Neuron (in vitro differentiated cells): ENCODE measurements at regions not wholly inside any gene's neighbourhood (a gene's known extent, or its start where the extent isn't known, plus 50 kb on each side); places are given as distances from the start of the nearest gene placed in this dataset.

Source experiments
- H2AFZ ChIP-seq: one replicate; pipeline ENCODE4 v1.6.1; 2013; ENCODE audit warnings: low read depth, mild to moderate bottlenecking, inconsistent platforms, low read length, moderate library complexity
- H3K27me3 ChIP-seq: one replicate; pipeline ENCODE4 v1.6.1; 2013; ENCODE audit warnings: low read length; ENCODE audit not compliant: insufficient read depth
- H3K36me3 ChIP-seq: one replicate; pipeline ENCODE4 v1.6.1; 2013; ENCODE audit warnings: low read length; ENCODE audit not compliant: insufficient read depth
- H3K4me1 ChIP-seq: one replicate; pipeline ENCODE4 v1.6.1; 2013; ENCODE audit warnings: low read length; ENCODE audit not compliant: insufficient read depth
- H3K4me3 ChIP-seq: 2 replicates; pipeline ENCODE4 v1.5.1; 2013; ENCODE audit warnings: mild to moderate bottlenecking, low read length, moderate library complexity
- H3K9me3 ChIP-seq: one replicate; pipeline ENCODE4 v1.6.1; 2013; ENCODE audit warnings: low read length

DNA sequence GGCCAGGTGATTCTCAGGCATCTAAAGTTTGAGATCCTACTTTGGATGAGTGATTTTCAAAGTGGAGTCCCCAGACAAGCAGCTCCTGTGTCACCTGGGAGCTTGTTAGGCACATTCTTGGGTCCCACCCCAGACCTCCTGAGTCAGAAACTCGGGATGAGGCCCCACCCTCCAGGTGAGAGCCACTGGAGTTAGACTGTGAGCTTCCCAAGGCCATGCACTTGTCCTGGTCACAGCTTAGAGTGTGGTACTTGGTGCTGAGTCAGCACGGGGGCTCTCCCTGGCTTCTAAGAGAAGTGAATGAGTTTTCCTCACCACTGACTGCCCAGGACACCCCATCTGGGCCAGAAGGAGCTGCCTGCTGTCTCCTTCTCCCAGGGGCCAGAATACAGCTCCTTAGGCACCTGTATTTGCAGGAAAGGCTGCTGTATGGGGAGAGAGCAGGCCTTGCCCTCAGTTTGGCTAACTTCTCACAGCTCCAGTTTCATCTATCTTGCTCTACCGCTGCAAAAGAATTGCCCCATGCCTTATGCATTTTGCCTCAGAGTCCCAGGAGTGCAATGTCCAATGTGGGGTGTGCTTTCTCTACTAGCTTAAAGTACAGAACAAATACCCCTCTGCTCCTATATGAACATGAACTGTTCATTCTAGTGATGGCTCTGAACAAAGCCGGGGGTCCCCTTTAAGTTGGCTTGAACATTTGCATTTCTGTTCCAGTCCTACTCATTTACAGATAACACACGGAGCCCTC, 98.1 kb downstream of the PSMG1 start:
- Histone ChIP-seq H3K36me3 (no peaks in the 10 kb centered on the region), H3K4me3 (no peak overlapping the region), H2AFZ (no peak overlapping the region), H3K27me3 (peaks cover 3% of the 10 kb centered on the region), H3K4me1 (no peaks in the 10 kb centered on the region), H3K9me3 (peaks cover 2% of the 10 kb centered on the region)

DNA sequence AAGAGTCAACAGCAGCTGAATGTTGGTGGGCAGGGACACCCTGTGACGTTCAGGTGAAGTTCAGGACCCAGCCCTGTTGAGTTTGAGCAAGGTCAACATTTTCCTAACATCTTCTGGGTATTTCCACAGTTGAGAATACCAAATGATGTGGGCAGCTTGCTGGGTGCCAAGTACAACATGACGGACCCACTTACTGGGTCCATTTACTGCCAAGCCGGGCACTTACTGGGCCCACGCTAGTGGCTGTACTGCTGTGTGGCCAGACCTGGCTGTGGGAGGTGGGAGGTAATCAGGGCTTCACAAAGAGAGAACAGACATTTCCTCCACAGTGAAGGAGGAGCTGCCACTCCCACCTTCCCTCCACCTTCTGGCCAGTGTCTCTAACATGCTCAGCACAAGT, 99.2 kb downstream of the PSMG1 start:
- Histone ChIP-seq H3K27me3 (peaks cover 3% of the 10 kb centered on the region), H3K4me3 (no peak overlapping the region), H3K36me3 (no peaks in the 10 kb centered on the region)

DNA sequence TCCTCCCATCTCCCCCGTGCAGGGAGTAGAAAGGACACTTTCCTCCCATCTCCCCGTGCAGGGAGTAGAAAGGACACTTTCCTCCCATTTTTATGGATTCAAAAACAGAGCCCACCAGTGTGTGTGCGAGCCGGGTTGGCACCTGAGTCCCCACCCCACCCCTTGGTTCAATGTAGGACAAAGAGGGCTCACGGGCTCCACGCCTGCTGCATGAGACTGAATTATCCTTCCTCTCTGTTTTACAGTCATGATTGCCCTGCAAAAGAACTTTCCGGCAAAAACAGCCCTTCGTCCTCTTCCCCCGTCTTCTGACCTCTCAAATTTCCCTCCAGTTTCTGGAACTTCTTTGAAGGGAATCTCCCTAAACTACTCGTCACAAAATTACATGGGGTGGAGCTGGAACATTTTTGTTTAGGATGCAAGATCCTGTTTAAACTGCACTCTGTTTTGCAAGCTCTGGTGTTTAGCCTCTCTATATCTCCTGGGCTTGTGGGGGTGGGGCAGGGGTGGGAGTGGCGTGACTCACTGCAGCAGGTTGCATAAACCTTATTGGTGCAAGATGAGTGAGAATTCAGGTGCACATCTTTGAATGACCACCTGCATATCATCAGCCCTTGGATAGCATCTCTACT, 99.8 kb downstream of the PSMG1 start:
- no peak overlapping the region for H3K4me3 ChIP-seq
- no peaks in the 10 kb centered on the region for H3K9me3 ChIP-seq
- H3K27me3 ChIP-seq: no peaks in the 10 kb centered on the region
- H3K36me3 ChIP-seq: no peaks in the 10 kb centered on the region
- no peaks in the 10 kb centered on the region for H3K4me1 ChIP-seq
- H2AFZ ChIP-seq: no peak overlapping the region

More for the DNA sequence above, 99.2 kb downstream of the PSMG1 start:
- peaks cover 2% of the 10 kb centered on the region for H3K9me3 ChIP-seq
- H2AFZ ChIP-seq: no peak overlapping the region
- H3K4me1 ChIP-seq: no peaks in the 10 kb centered on the region

DNA sequence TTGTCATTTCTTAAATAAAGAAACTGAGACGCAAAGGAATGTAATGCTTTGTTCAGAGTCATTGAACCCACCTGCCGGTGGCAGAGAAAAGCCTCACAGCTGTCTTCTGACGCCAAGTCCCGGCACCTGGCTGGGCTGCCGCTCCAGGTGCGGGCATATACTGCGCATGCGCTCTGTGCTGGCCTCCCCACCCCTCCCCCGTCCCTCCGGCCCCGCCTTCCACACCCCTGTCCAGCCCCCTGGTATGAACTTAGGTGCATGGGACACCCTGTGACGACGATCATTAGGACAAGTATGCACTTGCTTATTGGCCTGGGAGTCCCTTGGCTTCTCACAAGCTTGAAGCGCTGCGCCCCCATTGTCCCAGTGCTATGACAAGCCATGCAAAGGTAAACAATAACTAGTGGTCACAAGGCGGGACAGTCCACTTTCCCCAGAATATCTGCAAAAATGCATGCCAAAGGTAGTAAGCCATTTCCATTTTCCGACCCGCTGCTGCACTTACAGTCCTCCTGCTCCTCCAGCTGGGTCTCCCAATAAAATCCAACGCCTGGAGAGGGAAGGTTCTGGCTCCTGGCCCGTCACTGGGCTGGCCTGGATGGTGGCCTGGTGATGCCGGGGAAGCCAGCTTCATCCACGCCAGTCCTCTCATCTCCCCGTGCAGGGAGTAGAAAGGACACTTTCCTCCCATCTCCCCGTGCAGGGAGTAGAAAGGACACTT, 100.4 kb downstream of the PSMG1 start:
- Histone ChIP-seq H3K4me3 (no peak overlapping the region), H3K36me3 (no peaks in the 10 kb centered on the region), H3K27me3 (no peaks in the 10 kb centered on the region), H3K9me3 (no peaks in the 10 kb centered on the region), H3K4me1 (no peaks in the 10 kb centered on the region), H2AFZ (no peak overlapping the region)

GRCh38 chr21:39080366-39080765, 102.9 kb downstream of the PSMG1 start:
- Histone ChIP-seq H3K4me1 (no peaks in the 10 kb centered on the region), H3K27me3 (no peaks in the 10 kb centered on the region), H3K9me3 (no peaks in the 10 kb centered on the region), H3K36me3 (no peaks in the 10 kb centered on the region), H2AFZ (no peak overlapping the region), H3K4me3 (no peak overlapping the region)

- no peaks in the 10 kb centered on the region for H3K36me3 ChIP-seq
- H3K4me1 ChIP-seq: no peaks in the 10 kb centered on the region
- H2AFZ ChIP-seq: no peak overlapping the region
- H3K27me3 ChIP-seq: no peaks in the 10 kb centered on the region
- no peaks in the 10 kb centered on the region for H3K9me3 ChIP-seq
- no peak overlapping the region for H3K4me3 ChIP-seq
Observed at GRCh38 chr21:39079617-39080016, 103.6 kb downstream of the PSMG1 start.

DNA sequence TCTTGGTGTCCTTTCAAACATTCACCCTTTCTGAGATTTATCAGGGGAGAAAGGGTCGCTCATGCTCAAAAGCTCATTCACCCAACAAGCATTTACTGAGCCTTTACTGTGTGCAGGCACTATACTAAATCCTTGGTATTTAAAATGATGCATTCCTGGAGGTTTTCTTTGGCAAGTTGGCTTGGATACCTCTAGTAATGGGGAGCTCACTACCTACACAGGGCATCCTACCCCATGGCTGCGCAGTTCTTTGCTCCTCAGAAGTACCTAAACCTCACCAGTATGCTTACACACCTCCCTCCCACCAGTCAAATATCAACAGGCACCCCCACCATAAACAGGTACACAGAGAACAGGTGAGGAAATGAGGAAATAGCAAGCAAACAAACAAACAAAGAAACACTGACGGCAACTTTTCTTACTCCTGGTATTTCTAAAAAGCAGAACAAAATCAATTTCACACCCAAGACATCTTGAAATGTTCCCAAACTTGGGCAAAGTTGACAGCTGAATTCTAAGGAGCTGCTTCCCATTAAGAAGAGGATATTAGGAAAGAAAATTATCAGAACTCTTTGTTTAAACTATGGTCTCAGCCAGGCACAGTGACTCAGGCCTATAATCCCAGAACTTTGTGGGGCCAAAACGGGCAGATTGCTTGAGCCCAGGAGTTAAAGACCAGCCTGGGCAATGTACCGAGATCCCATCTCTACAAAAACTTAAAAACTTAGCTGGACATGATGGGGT, 104.8 kb downstream of the PSMG1 start:
- Histone ChIP-seq H3K4me3 (no peak overlapping the region), H2AFZ (no peak overlapping the region), H3K4me1 (no peaks in the 10 kb centered on the region), H3K9me3 (no peaks in the 10 kb centered on the region), H3K36me3 (no peaks in the 10 kb centered on the region), H3K27me3 (no peaks in the 10 kb centered on the region)

GRCh38 chr21:39077876-39078275, 105.4 kb downstream of the PSMG1 start:
- Histone ChIP-seq H3K36me3 (no peaks in the 10 kb centered on the region), H3K4me1 (no peaks in the 10 kb centered on the region), H3K4me3 (no peak overlapping the region), H2AFZ (no peak overlapping the region), H3K9me3 (no peaks in the 10 kb centered on the region), H3K27me3 (no peaks in the 10 kb centered on the region)

DNA sequence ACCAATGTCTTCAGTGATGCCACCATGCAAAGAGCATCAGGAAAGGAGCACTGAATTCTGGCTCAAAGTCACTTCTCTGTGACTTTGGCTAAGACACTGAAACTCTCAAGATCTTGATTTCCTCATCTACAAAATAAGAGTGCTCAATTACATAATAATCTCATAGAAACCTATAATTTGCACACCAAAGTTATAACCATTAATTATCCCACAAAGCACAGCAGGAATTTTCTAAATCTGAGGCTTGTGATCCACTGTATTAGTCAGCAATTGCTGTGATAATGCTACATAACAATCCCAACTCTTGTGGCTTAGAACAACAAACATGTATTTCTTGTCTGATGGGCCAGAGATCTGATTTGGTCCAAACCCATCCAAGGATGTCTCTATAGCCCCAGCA, 108.7 kb downstream of the PSMG1 start:
- no peaks in the 10 kb centered on the region for H3K9me3 ChIP-seq
- H3K27me3 ChIP-seq: no peaks in the 10 kb centered on the region
- no peak overlapping the region for H2AFZ ChIP-seq
- H3K4me1 ChIP-seq: no peaks in the 10 kb centered on the region
- no peaks in the 10 kb centered on the region for H3K36me3 ChIP-seq
- no peak overlapping the region for H3K4me3 ChIP-seq

DNA sequence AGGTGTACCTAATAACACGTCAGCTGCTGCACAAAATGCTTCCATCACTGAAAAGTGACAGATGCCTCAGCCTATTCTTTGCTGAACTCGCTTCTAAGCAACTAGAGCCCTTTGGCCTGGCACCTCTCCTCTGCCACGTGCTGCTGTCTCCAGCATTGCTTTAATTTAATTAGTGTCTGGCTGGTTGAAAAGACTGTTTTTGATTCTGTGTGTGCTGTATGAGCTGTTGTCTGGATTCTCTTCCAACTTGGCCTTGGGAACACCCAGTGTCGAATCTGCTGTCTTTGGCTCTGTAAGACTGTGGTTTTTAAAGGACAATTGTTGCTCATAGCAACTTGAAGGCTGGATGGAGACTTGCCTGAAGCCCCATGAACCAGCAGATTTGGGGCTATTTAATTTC, 109.5 kb downstream of the PSMG1 start:
- H2AFZ ChIP-seq: no peak overlapping the region

GRCh38 chr21:39073063-39073462, 110.2 kb downstream of the PSMG1 start:
- Histone ChIP-seq H2AFZ (no peak overlapping the region), H3K27me3 (no peaks in the 10 kb centered on the region), H3K4me3 (no peak overlapping the region), H3K9me3 (no peaks in the 10 kb centered on the region), H3K36me3 (no peaks in the 10 kb centered on the region), H3K4me1 (no peaks in the 10 kb centered on the region)

More for the DNA sequence above, 109.5 kb downstream of the PSMG1 start:
- no peaks in the 10 kb centered on the region for H3K9me3 ChIP-seq
- no peaks in the 10 kb centered on the region for H3K36me3 ChIP-seq
- no peak overlapping the region for H3K4me3 ChIP-seq
- H3K27me3 ChIP-seq: no peaks in the 10 kb centered on the region
- no peaks in the 10 kb centered on the region for H3K4me1 ChIP-seq

GRCh38 chr21:39072468-39072867, 110.8 kb downstream of the PSMG1 start:
- Histone ChIP-seq H3K4me3 (no peak overlapping the region), H2AFZ (no peak overlapping the region), H3K9me3 (no peaks in the 10 kb centered on the region), H3K27me3 (no peaks in the 10 kb centered on the region), H3K36me3 (no peaks in the 10 kb centered on the region), H3K4me1 (no peaks in the 10 kb centered on the region)
